Erythroblast (primary cell): ENCODE measurements at regions not wholly inside any gene's neighbourhood (a gene's known extent, or its start where the extent isn't known, plus 50 kb on each side); places are given as distances from the start of the nearest gene placed in this dataset.

Source experiments
- GATA1 ChIP-seq: IDR thresholded peaks from 2 replicates; pipeline ENCODE4 v1.6.1; 2011; ENCODE audit warnings: low read depth, mild to moderate bottlenecking, control low read depth, low read length, moderate library complexity
- POLR2A ChIP-seq: IDR thresholded peaks from 2 replicates; pipeline ENCODE4 v1.6.1; 2011; ENCODE audit warnings: mild to moderate bottlenecking, low read length

GRCh38 chr4:153929675-153930074 is 140.8 kb upstream of the SFRP2 start:
- TF ChIP-seq POLR2A (no peak), GATA1 (no peak)
